GM18907 (cell line): ENCODE measurements at regions not wholly inside any gene's neighbourhood (a gene's known extent, or its start where the extent isn't known, plus 50 kb on each side); places are given as distances from the start of the nearest gene placed in this dataset.

Experiments
- ATAC-seq: cut with Tn5 transposase; IDR thresholded peaks from one replicate; pipeline ENCODE4 v1.9.1; 2021; ENCODE audit warnings: mild to moderate bottlenecking, moderate library complexity; ENCODE audit not compliant: unreplicated experiment

DNA sequence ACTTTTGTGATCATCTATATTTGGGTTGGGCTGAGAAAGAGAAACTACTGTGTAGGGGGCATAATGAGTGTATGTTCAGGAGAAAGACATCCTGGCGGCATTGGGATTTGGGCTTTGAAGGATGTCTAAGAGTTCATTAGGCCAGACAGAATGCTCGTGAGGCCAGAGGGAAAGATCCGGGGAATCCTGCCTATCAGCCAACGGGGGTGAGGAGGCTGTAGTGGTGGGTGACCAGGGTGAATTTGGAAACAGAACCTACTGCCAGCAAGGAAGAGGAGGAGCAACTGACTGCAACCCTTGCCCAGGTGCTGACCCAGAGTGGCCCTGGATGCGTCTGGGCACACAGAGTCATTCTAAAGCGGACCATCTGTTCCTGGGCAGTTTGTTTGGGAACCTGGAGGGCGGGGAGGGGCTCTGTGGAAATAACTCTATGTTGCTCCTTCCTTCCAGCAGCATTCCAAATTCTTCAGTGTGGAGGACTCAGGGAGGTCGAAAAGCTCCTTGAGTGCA is 56.9 kb upstream of the ECE1 start:
- ATAC-seq = no peak

DNA sequence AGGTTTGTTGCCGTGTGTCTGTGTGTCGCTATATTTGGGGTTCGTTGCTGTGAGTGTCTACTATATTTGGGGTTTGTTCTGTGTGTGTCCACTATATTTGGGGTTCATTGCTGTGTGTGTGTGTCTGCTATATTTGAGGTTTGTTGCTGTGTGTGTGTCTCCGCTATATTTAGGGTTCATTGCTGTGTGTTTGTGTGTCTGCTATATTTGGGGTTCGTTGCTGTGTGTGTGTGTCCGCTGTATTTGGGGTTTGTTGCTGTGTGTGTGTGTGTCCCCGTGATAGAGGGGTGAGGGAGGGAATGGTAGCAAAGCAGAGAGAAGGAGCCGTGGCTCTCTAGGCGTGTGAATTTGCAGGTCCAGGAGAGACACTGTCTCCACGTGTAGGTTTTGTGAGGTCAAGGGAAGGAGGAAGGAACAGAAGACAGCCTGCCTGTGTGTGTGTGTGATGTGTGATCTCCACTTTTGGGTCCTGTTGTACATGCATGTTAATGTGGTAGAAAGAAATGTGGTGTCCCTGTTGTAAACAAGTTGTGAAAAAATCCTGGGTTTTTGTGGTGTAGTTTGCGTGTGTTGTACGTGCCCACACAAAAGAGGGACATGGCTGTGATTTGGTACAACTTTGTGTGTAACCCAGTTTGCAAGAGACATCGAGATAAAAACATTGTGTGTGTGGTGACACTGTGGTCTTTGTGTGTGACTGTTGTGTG is 56.3 kb upstream of the ECE1 start:
- ATAC-seq = no peak

DNA sequence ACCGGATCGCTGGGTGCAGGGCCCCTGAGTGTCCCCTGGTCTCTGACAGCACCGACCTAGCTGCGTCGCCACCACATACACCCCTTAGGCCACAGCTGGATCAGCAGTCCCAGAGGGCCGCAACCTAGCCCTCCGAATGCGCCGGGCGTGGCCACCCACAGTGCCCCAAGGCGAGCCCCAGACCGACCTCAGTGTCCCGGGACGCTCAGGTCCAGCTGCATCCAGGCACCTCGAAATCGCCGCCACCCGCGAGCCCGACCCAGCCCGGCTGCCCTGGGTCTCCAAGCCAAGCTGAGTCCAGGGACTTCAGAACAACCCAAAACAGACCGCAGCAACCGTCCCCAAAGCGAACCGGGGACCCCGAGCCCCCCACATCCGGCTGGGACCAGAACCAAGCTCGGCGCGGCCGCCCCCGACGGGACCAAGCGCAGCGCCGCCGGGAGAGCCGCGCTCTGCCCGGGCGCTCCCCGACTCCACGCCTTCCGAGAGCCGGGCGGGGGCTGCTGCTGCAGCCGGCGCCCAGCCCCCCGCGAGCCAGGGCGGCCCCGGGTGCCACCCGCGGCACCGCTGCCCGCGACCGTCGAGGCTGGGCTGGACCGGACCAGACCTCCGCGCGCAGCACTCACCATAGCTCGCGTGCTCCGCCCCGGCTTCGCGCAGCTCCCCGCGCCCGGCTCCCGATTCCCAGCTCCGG is 54.6 kb upstream of the ECE1 start:
- ATAC-seq = peak; percentile 28

DNA sequence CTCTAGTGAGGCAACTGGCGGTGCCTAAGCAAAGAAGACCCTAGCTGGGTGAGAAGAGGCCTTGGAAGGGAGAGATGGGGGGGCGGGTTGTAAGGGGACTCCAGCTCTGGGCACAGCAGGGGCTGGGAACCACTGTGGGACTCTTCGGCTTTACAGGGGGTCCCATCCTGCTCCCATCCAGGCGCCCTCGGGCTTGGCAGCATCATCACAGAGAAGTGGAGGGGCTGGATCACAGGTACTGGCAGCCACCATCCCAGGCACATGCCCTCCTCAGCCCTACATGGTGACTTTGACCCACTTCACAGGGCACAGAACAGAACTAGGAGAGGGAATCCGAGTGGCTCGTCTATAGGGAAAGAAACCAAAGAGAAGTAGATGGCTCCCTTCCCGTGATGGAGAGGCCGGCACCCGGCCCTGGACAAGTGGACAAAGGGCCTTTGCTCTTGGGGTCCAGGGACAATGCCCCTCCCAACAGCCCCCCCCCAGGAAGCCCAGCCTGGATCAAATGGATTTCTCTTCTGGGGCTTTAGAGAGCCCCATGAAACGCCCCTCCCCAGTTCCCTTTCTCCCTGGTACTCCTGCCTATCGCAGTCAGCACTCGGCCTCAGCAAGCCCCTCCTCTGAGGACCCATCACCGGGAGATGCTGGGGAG is 54.0 kb upstream of the ECE1 start:
- ATAC-seq = no peak

DNA sequence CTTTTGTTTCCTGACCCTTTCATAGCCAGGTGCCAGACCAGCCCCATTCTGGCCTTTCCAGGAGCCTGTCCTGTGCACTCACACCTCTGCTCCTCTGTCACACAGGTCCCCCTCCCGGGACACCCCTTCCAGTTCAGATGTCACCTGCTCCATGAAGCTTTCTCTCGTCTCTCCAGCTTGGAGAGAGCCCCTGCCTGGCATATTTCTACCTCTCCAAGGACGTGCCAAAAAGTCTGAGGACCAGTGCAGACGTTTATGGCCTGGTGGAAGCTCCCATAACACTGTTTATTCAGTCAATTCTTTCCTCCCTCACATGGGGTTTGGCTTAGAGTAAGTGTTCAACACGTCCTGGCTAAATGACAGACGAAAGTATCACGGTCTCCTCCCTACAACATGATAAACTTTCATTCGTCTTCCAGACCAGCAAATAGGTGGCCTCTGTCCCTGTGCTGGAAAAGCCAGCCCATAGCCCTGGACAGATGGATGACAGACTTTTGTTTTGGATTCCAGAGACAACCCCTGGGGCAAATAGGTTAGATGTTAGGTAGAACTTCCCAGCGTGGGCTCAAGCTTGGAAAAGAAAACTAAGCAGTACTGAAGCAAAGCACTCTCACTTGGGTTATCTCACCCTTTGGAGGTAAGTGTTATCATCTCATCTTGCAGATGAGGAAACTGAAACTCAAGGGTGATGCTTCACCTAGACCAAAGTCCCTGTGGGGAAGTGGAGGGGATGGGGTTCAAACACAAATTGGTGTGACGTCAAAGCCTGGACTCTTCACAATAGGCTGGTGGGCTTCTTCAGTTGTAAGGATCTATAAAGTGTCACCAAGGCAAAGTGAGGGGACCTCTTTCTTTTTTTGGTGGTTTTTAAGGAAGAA is 52.9 kb upstream of the ECE1 start:
- ATAC-seq = no peak

DNA sequence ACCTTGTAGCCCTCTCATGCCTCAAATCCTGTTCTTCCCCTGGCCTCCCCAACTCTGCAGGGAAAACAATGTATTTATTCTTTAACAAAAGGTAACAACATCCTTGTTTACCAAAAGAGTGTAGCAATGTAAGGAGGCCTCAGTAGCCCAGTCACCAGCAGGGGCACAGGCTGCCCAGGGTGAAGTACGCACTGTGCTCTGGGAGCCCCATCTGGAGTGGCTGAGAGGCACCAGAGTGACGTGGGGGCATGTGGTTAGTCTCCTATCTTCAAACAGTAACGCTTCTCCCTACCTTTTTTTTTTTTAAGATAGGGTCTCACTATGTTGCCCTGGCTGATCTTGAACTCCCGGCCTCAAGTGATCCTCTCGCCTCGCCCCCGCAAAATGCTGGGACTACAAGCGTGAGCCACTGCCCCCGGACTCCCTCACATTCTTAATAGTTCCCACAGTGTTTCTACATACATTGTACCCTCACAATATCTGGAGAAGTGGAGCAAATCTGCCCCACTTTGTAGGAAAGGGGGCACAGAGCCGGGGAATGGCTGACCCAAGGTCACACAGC is 51.3 kb upstream of the ECE1 start:
- no peak for ATAC-seq

DNA sequence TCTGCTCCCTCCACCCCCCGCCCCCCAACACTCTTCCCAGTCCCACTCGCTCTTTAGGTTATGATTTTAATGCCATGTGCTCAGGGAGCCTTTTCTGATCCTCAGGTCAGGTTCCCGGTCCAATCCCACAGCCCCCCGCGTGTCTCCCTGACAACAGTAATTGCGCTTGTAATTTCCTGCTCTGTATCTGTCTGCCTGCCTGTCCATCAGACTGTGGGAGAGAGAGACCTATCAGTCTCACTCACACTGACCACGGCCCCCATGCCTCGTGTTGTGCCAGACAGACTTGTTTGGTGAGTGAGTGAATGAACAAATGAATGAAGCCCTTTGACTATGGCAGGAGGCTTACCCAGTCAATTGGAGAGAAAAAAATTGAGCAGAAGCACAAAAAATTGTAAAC is 50.8 kb upstream of the ECE1 start:
- ATAC-seq = no peak

DNA sequence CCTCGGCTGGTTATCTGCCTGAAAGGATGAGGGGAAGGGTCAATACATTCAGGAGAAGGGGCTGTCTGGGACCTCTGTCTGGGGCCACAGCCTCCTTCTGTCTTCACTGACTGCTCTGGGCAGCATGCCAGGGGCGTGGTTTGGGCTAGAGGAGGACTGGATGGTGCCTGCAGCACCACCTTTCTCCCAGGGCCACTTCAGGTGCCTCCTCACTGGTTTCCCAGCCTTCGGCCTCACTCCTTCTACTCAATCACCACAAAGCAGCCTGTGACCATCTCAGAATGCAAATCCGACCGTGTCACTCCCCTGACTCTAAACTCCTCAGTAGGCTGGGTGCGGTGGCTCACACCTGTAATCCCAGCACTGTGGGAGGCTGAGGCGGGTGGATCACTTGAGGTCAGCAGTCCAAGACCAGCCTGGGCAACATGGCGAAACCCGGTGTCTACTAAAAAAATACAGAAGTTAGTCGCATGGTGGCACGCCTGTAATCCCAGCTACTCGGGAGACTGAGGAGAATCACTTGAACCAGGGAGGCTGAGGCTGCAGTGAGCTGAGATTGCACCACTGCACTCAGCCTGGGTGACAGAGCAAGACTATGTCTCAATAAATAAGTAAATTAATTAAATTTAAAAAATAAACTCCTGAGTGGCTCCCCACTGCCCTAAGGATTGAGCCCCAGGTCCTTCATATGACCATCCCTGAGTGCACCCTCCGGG is 50.1 kb upstream of the ECE1 start:
- no peak for ATAC-seq
